ENCODE measurements at regions not wholly inside any gene's neighbourhood (a gene's known extent, or its start where the extent isn't known, plus 50 kb on each side); places are given as distances from the start of the nearest gene placed in this dataset.
A peak's percentile ranks its signal among the peaks of the same experiment; 100 is the strongest.
"Not testable (repeated sequence)": the region's sequence is repeated elsewhere in the genome, so short reads cannot be mapped to it uniquely, and the experiment has no call there.

- peaks cover 0 to 3% (median 0%) of the 10 kb centered on the region in 5 experiments for H3K27me3 ChIP-seq (replicated peaks in 2 of 5; ENCODE audit: control insufficient read depth in 4 of 5, insufficient read depth in 5 of 5, low read length in 4 of 5)
- H3K9me3 ChIP-seq (ENCODE audit: control extremely low read depth in 1 of 5, control insufficient read depth in 4 of 5, insufficient read depth in 2 of 5, low read depth in 1 of 5, low read length in 4 of 5): no peaks in the 10 kb centered on the region
- H3K27ac ChIP-seq (ENCODE audit: insufficient read depth in 1 of 2, low read depth in 1 of 2, low read length in 2 of 2, poor library complexity in 1 of 2, severe bottlenecking in 2 of 2): no peak overlapping the region
- CTCF ChIA-PET: no interaction called here
- H3K36me3 ChIP-seq (ENCODE audit: control insufficient read depth in 4 of 4, insufficient read depth in 4 of 4, low read length in 3 of 4): no peaks in the 10 kb centered on the region
- H3K4me3 ChIP-seq (ENCODE audit: control insufficient read depth in 1 of 7, extremely low read depth in 1 of 7, insufficient read depth in 4 of 7, low read depth in 2 of 7, low read length in 6 of 7): no peak overlapping the region
- no peak for DNase-seq
- 91% methylated on average over 3 of the region's 3 CpGs for WGBS (ENCODE audit: insufficient coverage)
- POLR2A ChIA-PET: no interaction called here
- no peaks in the 10 kb centered on the region for H3K4me1 ChIP-seq (ENCODE audit: control extremely low read depth in 1 of 4, control insufficient read depth in 4 of 4, insufficient read depth in 4 of 4, low read length in 3 of 4)
Observed at GRCh38 chr20:22827916-22828315, 207.2 kb upstream of the SSTR4 start.

GRCh38 chr20:22829356-22829755, 205.8 kb upstream of the SSTR4 start:
- Histone ChIP-seq H3K9me3 (ENCODE audit: control extremely low read depth in 1 of 5, control insufficient read depth in 4 of 5, insufficient read depth in 2 of 5, low read depth in 1 of 5, low read length in 4 of 5) (no peaks in the 10 kb centered on the region), H3K36me3 (ENCODE audit: control insufficient read depth in 4 of 4, insufficient read depth in 4 of 4, low read length in 3 of 4) (no peaks in the 10 kb centered on the region), H3K27me3 (replicated peaks in 2 of 5; ENCODE audit: control insufficient read depth in 4 of 5, insufficient read depth in 5 of 5, low read length in 4 of 5) (peaks cover 0 to 3% (median 0%) of the 10 kb centered on the region in 5 experiments), H3K4me1 (ENCODE audit: control extremely low read depth in 1 of 4, control insufficient read depth in 4 of 4, insufficient read depth in 4 of 4, low read length in 3 of 4) (peaks cover 0 to 6% (median 0%) of the 10 kb centered on the region in 4 experiments), H3K27ac (ENCODE audit: insufficient read depth in 1 of 2, low read depth in 1 of 2, low read length in 2 of 2, poor library complexity in 1 of 2, severe bottlenecking in 2 of 2) (no peak overlapping the region), H3K4me3 (ENCODE audit: control insufficient read depth in 1 of 7, extremely low read depth in 1 of 7, insufficient read depth in 4 of 7, low read depth in 2 of 7, low read length in 6 of 7) (no peak overlapping the region)
- ChIA-PET POLR2A (no interaction called here), CTCF (interaction anchor here (1.4 kb wide), 1 partner anchor 9 kb away, joined by 3 read pairs; no protein-coding TSS in a partner anchor)
- 94% methylated on average over 2 of the region's 3 CpGs for WGBS (ENCODE audit: insufficient coverage)
- DNase-seq: no peak

GRCh38 chr20:22830138-22830537, 205.0 kb upstream of the SSTR4 start:
- CTCF ChIA-PET: no interaction called here

GRCh38 chr20:22830715-22831114, 204.4 kb upstream of the SSTR4 start:
- no CpG with 5 or more reads among the region's 2 CpGs for WGBS (ENCODE audit: insufficient coverage)
- CTCF ChIA-PET: not testable (repeated sequence)

More at GRCh38 chr20:22830138-22830537, 205.0 kb upstream of the SSTR4 start:
- Histone ChIP-seq H3K4me1 (ENCODE audit: control extremely low read depth in 1 of 4, control insufficient read depth in 4 of 4, insufficient read depth in 4 of 4, low read length in 3 of 4) (peaks cover 0 to 6% (median 0%) of the 10 kb centered on the region in 4 experiments), H3K27me3 (replicated peaks in 2 of 5; ENCODE audit: control insufficient read depth in 4 of 5, insufficient read depth in 5 of 5, low read length in 4 of 5) (peaks cover 0 to 3% (median 0%) of the 10 kb centered on the region in 5 experiments), H3K27ac (ENCODE audit: insufficient read depth in 1 of 2, low read depth in 1 of 2, low read length in 2 of 2, poor library complexity in 1 of 2, severe bottlenecking in 2 of 2) (no peak overlapping the region), H3K9me3 (ENCODE audit: control extremely low read depth in 1 of 5, control insufficient read depth in 4 of 5, insufficient read depth in 2 of 5, low read depth in 1 of 5, low read length in 4 of 5) (no peaks in the 10 kb centered on the region), H3K4me3 (ENCODE audit: control insufficient read depth in 1 of 7, extremely low read depth in 1 of 7, insufficient read depth in 4 of 7, low read depth in 2 of 7, low read length in 6 of 7) (no peak overlapping the region), H3K36me3 (ENCODE audit: control insufficient read depth in 4 of 4, insufficient read depth in 4 of 4, low read length in 3 of 4) (no peaks in the 10 kb centered on the region)
- POLR2A ChIA-PET: no interaction called here
- no CpG with 5 or more reads among the region's 2 CpGs for WGBS (ENCODE audit: insufficient coverage)
- DNase-seq: no peak

GRCh38 chr20:22833851-22834250, 201.3 kb upstream of the SSTR4 start:
- Histone ChIP-seq H3K4me3 (ENCODE audit: control insufficient read depth in 1 of 7, extremely low read depth in 1 of 7, insufficient read depth in 4 of 7, low read depth in 2 of 7, low read length in 6 of 7) (no peak overlapping the region), H3K9me3 (ENCODE audit: control extremely low read depth in 1 of 5, control insufficient read depth in 4 of 5, insufficient read depth in 2 of 5, low read depth in 1 of 5, low read length in 4 of 5) (no peaks in the 10 kb centered on the region), H3K27ac (ENCODE audit: insufficient read depth in 1 of 2, low read depth in 1 of 2, low read length in 2 of 2, poor library complexity in 1 of 2, severe bottlenecking in 2 of 2) (no peak overlapping the region), H3K36me3 (ENCODE audit: control insufficient read depth in 4 of 4, insufficient read depth in 4 of 4, low read length in 3 of 4) (no peaks in the 10 kb centered on the region), H3K27me3 (replicated peaks in 2 of 5; ENCODE audit: control insufficient read depth in 4 of 5, insufficient read depth in 5 of 5, low read length in 4 of 5) (no peaks in the 10 kb centered on the region), H3K4me1 (ENCODE audit: control extremely low read depth in 1 of 4, control insufficient read depth in 4 of 4, insufficient read depth in 4 of 4, low read length in 3 of 4) (peaks cover 0 to 12% (median 6%) of the 10 kb centered on the region in 4 experiments)
- ChIA-PET POLR2A (no interaction called here), CTCF (no interaction called here)
- DNase-seq: peak in 2 of 3 donors; percentile 7 to 24
- WGBS (ENCODE audit: insufficient coverage): 84% methylated on average over 4 of the region's 8 CpGs

More at GRCh38 chr20:22830715-22831114, 204.4 kb upstream of the SSTR4 start:
- H3K36me3 ChIP-seq (ENCODE audit: control insufficient read depth in 4 of 4, insufficient read depth in 4 of 4, low read length in 3 of 4); DNase-seq; H3K27ac ChIP-seq (ENCODE audit: insufficient read depth in 1 of 2, low read depth in 1 of 2, low read length in 2 of 2, poor library complexity in 1 of 2, severe bottlenecking in 2 of 2); H3K27me3 ChIP-seq (replicated peaks in 2 of 5; ENCODE audit: control insufficient read depth in 4 of 5, insufficient read depth in 5 of 5, low read length in 4 of 5); H3K4me3 ChIP-seq (ENCODE audit: control insufficient read depth in 1 of 7, extremely low read depth in 1 of 7, insufficient read depth in 4 of 7, low read depth in 2 of 7, low read length in 6 of 7); H3K9me3 ChIP-seq (ENCODE audit: control extremely low read depth in 1 of 5, control insufficient read depth in 4 of 5, insufficient read depth in 2 of 5, low read depth in 1 of 5, low read length in 4 of 5); POLR2A ChIA-PET; H3K4me1 ChIP-seq (ENCODE audit: control extremely low read depth in 1 of 4, control insufficient read depth in 4 of 4, insufficient read depth in 4 of 4, low read length in 3 of 4): not testable (repeated sequence)

- POLR2A ChIA-PET: no interaction called here
- H3K9me3 ChIP-seq (ENCODE audit: control extremely low read depth in 1 of 5, control insufficient read depth in 4 of 5, insufficient read depth in 2 of 5, low read depth in 1 of 5, low read length in 4 of 5): no peaks in the 10 kb centered on the region
- peaks cover 0 to 12% (median 6%) of the 10 kb centered on the region in 4 experiments for H3K4me1 ChIP-seq (ENCODE audit: control extremely low read depth in 1 of 4, control insufficient read depth in 4 of 4, insufficient read depth in 4 of 4, low read length in 3 of 4)
- no peak for DNase-seq
- no peaks in the 10 kb centered on the region for H3K36me3 ChIP-seq (ENCODE audit: control insufficient read depth in 4 of 4, insufficient read depth in 4 of 4, low read length in 3 of 4)
- H3K27me3 ChIP-seq (replicated peaks in 2 of 5; ENCODE audit: control insufficient read depth in 4 of 5, insufficient read depth in 5 of 5, low read length in 4 of 5): no peaks in the 10 kb centered on the region
- no peak overlapping the region for H3K27ac ChIP-seq (ENCODE audit: insufficient read depth in 1 of 2, low read depth in 1 of 2, low read length in 2 of 2, poor library complexity in 1 of 2, severe bottlenecking in 2 of 2)
- H3K4me3 ChIP-seq (ENCODE audit: control insufficient read depth in 1 of 7, extremely low read depth in 1 of 7, insufficient read depth in 4 of 7, low read depth in 2 of 7, low read length in 6 of 7): no peak overlapping the region
- CTCF ChIA-PET: interaction anchor here (1.2 kb wide), 1 partner anchor 18 kb away, joined by 3 read pairs; no protein-coding TSS in a partner anchor
Observed at GRCh38 chr20:22834651-22835256, 200.4 kb upstream of the SSTR4 start.

- H3K4me1 ChIP-seq (ENCODE audit: control extremely low read depth in 1 of 4, control insufficient read depth in 4 of 4, insufficient read depth in 4 of 4, low read length in 3 of 4): peaks cover 0 to 12% (median 6%) of the 10 kb centered on the region in 4 experiments
- no peaks in the 10 kb centered on the region for H3K36me3 ChIP-seq (ENCODE audit: control insufficient read depth in 4 of 4, insufficient read depth in 4 of 4, low read length in 3 of 4)
- no peak overlapping the region for H3K4me3 ChIP-seq (ENCODE audit: control insufficient read depth in 1 of 7, extremely low read depth in 1 of 7, insufficient read depth in 4 of 7, low read depth in 2 of 7, low read length in 6 of 7)
- CTCF ChIA-PET: interaction anchor here (1.5 kb wide), 1 partner anchor 16 kb away, joined by 4 read pairs; no protein-coding TSS in a partner anchor
- H3K9me3 ChIP-seq (ENCODE audit: control extremely low read depth in 1 of 5, control insufficient read depth in 4 of 5, insufficient read depth in 2 of 5, low read depth in 1 of 5, low read length in 4 of 5): no peaks in the 10 kb centered on the region
- POLR2A ChIA-PET: no interaction called here
- no peak for DNase-seq
- H3K27me3 ChIP-seq (replicated peaks in 2 of 5; ENCODE audit: control insufficient read depth in 4 of 5, insufficient read depth in 5 of 5, low read length in 4 of 5): no peaks in the 10 kb centered on the region
- WGBS (ENCODE audit: insufficient coverage): 88% methylated on average over 1 of the region's 1 CpG
- H3K27ac ChIP-seq (ENCODE audit: insufficient read depth in 1 of 2, low read depth in 1 of 2, low read length in 2 of 2, poor library complexity in 1 of 2, severe bottlenecking in 2 of 2): no peak overlapping the region
Observed at GRCh38 chr20:22836211-22836610, 198.9 kb upstream of the SSTR4 start.

Data from common myeloid progenitor, CD34-positive (primary cell).